Breast epithelium (tissue), 3 donors: ENCODE measurements at regions not wholly inside any gene's neighbourhood (a gene's known extent, or its start where the extent isn't known, plus 50 kb on each side); places are given as distances from the start of the nearest gene placed in this dataset.

Source experiments
- POLR2A ChIP-seq: fragments of 450-650 bp; IDR thresholded peaks from one replicate; pipeline ENCODE4 v1.6.1; 2016; ENCODE audit warnings: antibody characterized with exemption, mild to moderate bottlenecking, moderate library complexity
- POLR2AphosphoS5 ChIP-seq, 3 donors: sonication (generic); formaldehyde crosslinking; IDR thresholded peaks; one replicate each; pipeline ENCODE4 v1.6.1; 2017; ENCODE audit warnings: antibody characterized with exemption in 3 of 3
- TF ChIP-seq, protein P1 (sequence below), 3 donors: fragments of 450-650 bp; IDR thresholded peaks; one replicate each; pipeline ENCODE4 v1.5.1; 2016 to 2017; ENCODE audit warnings: antibody characterized with exemption in 3 of 3, mild to moderate bottlenecking in 3 of 3, moderate library complexity in 3 of 3

DNA sequence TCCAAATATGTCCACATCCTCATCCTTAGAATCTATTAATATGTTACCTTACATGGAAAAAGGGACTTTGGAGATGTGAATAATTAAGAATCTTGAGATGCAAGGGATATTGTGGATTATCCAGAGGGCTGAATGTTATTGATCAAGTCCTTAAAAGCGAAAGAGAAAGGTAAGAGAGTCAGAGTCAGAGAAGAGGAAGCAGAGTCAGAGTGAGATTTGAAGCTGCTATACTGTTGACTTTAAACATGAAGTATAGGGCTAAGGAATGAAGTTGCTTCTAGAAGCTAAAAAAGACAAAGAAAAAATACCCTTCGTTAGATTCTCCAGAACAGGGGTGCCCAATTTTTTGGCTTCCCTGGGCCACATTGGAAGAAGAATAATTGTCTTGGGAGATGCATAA lies 627.2 kb upstream of the SLITRK6 start:
- TF ChIP-seq, protein P1, sequence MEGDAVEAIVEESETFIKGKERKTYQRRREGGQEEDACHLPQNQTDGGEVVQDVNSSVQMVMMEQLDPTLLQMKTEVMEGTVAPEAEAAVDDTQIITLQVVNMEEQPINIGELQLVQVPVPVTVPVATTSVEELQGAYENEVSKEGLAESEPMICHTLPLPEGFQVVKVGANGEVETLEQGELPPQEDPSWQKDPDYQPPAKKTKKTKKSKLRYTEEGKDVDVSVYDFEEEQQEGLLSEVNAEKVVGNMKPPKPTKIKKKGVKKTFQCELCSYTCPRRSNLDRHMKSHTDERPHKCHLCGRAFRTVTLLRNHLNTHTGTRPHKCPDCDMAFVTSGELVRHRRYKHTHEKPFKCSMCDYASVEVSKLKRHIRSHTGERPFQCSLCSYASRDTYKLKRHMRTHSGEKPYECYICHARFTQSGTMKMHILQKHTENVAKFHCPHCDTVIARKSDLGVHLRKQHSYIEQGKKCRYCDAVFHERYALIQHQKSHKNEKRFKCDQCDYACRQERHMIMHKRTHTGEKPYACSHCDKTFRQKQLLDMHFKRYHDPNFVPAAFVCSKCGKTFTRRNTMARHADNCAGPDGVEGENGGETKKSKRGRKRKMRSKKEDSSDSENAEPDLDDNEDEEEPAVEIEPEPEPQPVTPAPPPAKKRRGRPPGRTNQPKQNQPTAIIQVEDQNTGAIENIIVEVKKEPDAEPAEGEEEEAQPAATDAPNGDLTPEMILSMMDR (IDR thresholded peaks at IDR 0.05) = no peak
- no peak for TF ChIP-seq POLR2A
- TF ChIP-seq POLR2AphosphoS5 (IDR thresholded peaks at IDR 0.05) = no peak
